Psoas muscle (tissue), 7 donors: ENCODE measurements at regions not wholly inside any gene's neighbourhood (a gene's known extent, or its start where the extent isn't known, plus 50 kb on each side); places are given as distances from the start of the nearest gene placed in this dataset.

ENCODE experiments used
- ATAC-seq, 4 donors: fragments of 200-7000 bp; cut with Tn5 transposase; one replicate each; pipeline ENCODE4 v1.9.1; 2020; ENCODE audit warnings: moderate library complexity in 3 of 4, mild to moderate bottlenecking in 2 of 4
- DNase-seq, 2 donors: peaks; one replicate each; pipeline ENCODE4 v3.0.0-alpha.2; 2020
- H3K27ac ChIP-seq: fragments of 200-600 bp; one replicate; pipeline ENCODE4 v1.8.0; 2022
- H3K27me3 ChIP-seq, 3 donors: fragments of 200-600 bp in 1 of 3; one replicate each; pipeline versions ENCODE4 v1.6.1 to v1.8.0; 2013 to 2022; ENCODE audit warnings: low read length in 2 of 3, mild to moderate bottlenecking in 2 of 3, moderate library complexity in 1 of 3; ENCODE audit not compliant: insufficient read depth in 3 of 3
- H3K36me3 ChIP-seq, 2 donors: fragments of 200-600 bp in 1 of 2; one replicate each; pipeline versions ENCODE4 v1.6.1 to v1.8.0; 2013 to 2022; ENCODE audit warnings: low read depth in 1 of 2, mild to moderate bottlenecking in 1 of 2, moderate library complexity in 1 of 2; ENCODE audit not compliant: insufficient read depth in 1 of 2
- H3K4me1 ChIP-seq: fragments of 200-600 bp; one replicate; pipeline ENCODE4 v1.8.0; 2022
- H3K4me3 ChIP-seq: fragments of 200-600 bp; one replicate; pipeline ENCODE4 v1.8.0; 2022; ENCODE audit warnings: mild to moderate bottlenecking
- H3K9me3 ChIP-seq: fragments of 200-600 bp; one replicate; pipeline ENCODE4 v1.8.0; 2022
- CTCF ChIP-seq: fragments of 200-600 bp; IDR thresholded peaks from one replicate; pipeline ENCODE4 v1.8.0; 2022; ENCODE audit warnings: antibody characterized with exemption
- WGBS, 3 donors: extraction: QIAGEN DNeasy Blood & Tissue Kit; methylation state at CpG; one replicate each; pipeline versions ENCODE4 v1.1.6 to v1.1.7; 2013; 5-methylcytosine and 5-hydroxymethylcytosine counted together
- intact Hi-C, 2 donors: fragments of 100-400 bp; cut with DNase I; formaldehyde crosslinking; loops; one replicate each; pipeline versions ENCODE4 v1.11.0 to v1.14.2; 2022
- donor health status: healthy with polysubstance abuse.
- donor health status: DM: no; HTN: no; CAD: no; lungs with moderate emphysema.
- donor health status: Bipolar disorder and iron deficiency.
- donor health status: healthy.
- donor health status: DM: yes; HTN: yes; CAD: no.
- donor health status: DM: no; HTN: no; CAD: no.
- donor health status: DM: yes; HTN: yes; CAD: no.

GRCh38 chr17:77435272-77436057 is 294.7 kb downstream of the SEC14L1 start:
- no peak for TF ChIP-seq CTCF
- ATAC-seq (peak; percentile 11 to 76 (median 54)), DNase-seq (peak in 1 of 2 donors; percentile 25)
- H3K27me3 ChIP-seq = no peaks in the 10 kb centered on the region
- peak overlapping the region; percentile 18 for H3K27ac ChIP-seq
- H3K9me3 ChIP-seq = no peaks in the 10 kb centered on the region
- intact Hi-C loops = loop anchor here (5.0 kb wide), 3 partner anchors 37 to 447 kb away; no protein-coding TSS in a partner anchor
- peaks cover 75% of the 10 kb centered on the region for H3K4me1 ChIP-seq
- 54 to 65% (median 59%) methylated on average over 24 of the region's 24 CpGs for WGBS, 3 donors
- no peaks in the 10 kb centered on the region for H3K36me3 ChIP-seq
- H3K4me3 ChIP-seq = no peak overlapping the region

- peaks cover 72% of the 10 kb centered on the region for H3K4me1 ChIP-seq
- intact Hi-C loops = loop anchor here (5.0 kb wide), 3 partner anchors 36 to 446 kb away; no protein-coding TSS in a partner anchor
- WGBS, 3 donors = 36 to 41% (median 38%) methylated on average over 11 of the region's 11 CpGs
- DNase-seq (peak in 1 of 2 donors; percentile 26), ATAC-seq (no peak)
- TF ChIP-seq CTCF = no peak
- H3K36me3 ChIP-seq = no peaks in the 10 kb centered on the region
- H3K27ac ChIP-seq = no peak overlapping the region
- H3K4me3 ChIP-seq = no peak overlapping the region
- H3K27me3 ChIP-seq = no peaks in the 10 kb centered on the region
- H3K9me3 ChIP-seq = no peaks in the 10 kb centered on the region
These were observed 295.3 kb downstream of the SEC14L1 start for GRCh38 chr17:77436058-77436442.

GRCh38 chr17:77436481-77436880 is 295.7 kb downstream of the SEC14L1 start:
- H3K9me3 ChIP-seq = no peaks in the 10 kb centered on the region
- 42 to 52% (median 47%) methylated on average over 11 of the region's 11 CpGs for WGBS, 3 donors
- H3K4me1 ChIP-seq = peaks cover 71% of the 10 kb centered on the region
- no peak overlapping the region for H3K27ac ChIP-seq
- no peaks in the 10 kb centered on the region for H3K36me3 ChIP-seq
- no peaks in the 10 kb centered on the region for H3K27me3 ChIP-seq
- DNase-seq (peak in 1 of 2 donors; percentile 13), ATAC-seq (no peak)
- H3K4me3 ChIP-seq = no peak overlapping the region
- TF ChIP-seq CTCF = no peak
- intact Hi-C loops = loop anchor here (5.0 kb wide), 3 partner anchors 36 to 446 kb away; no protein-coding TSS in a partner anchor

- Histone ChIP-seq H3K27me3 (no peaks in the 10 kb centered on the region), H3K36me3 (no peaks in the 10 kb centered on the region), H3K4me3 (no peak overlapping the region), H3K27ac (peak overlapping the region; percentile 16), H3K9me3 (no peaks in the 10 kb centered on the region), H3K4me1 (peaks cover 71% of the 10 kb centered on the region)
- ATAC-seq (no peak), DNase-seq (peak in 1 of 2 donors; percentile 58)
- intact Hi-C loops = loop anchor here (5.0 kb wide), 3 partner anchors 35 to 445 kb away; no protein-coding TSS in a partner anchor
- 40 to 46% (median 41%) methylated on average over 10 of the region's 10 CpGs for WGBS, 3 donors
- TF ChIP-seq CTCF = no peak
These were observed 296.2 kb downstream of the SEC14L1 start for GRCh38 chr17:77437017-77437416.
